CD4-positive, alpha-beta T cell treated with Interleukin-21 for 1 hour (primary cell): ENCODE measurements at regions not wholly inside any gene's neighbourhood (a gene's known extent, or its start where the extent isn't known, plus 50 kb on each side); places are given as distances from the start of the nearest gene placed in this dataset.

Source experiments
- DNase-seq: peaks from one replicate; pipeline ENCODE4 v3.0.0-alpha.2; 2020

GRCh38 chr5:12460493-12461261 is 556.4 kb upstream of the CTNND2 start:
- no peak for DNase-seq

DNA sequence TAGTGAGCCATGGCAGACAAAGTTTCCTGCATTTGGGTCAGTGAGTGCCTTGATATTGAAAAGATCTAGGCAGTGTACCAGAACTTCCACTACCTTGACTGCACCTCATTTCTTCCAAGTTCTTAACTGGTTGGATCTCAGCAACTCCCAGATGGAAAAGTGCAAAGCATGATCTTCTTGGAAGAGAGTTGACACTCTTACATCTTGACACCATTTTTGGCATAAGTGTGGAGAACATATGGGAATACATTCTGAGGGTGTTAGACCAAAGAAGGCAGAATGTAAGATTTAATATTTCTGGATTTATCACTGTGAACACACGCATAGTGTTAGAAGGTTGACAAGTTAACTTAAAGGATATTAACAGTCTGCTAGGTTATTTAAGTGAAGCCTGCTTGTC is 555.1 kb upstream of the CTNND2 start:
- DNase-seq, result no peak

GRCh38 chr5:12419075-12419474 is 514.8 kb upstream of the CTNND2 start:
- no peak for DNase-seq

GRCh38 chr5:12413585-12413984 is 509.3 kb upstream of the CTNND2 start:
- DNase-seq, result no peak

- DNase-seq, result no peak
Measured at GRCh38 chr5:12413075-12413474, 508.8 kb upstream of the CTNND2 start.

- DNase-seq, result no peak
Measured at GRCh38 chr5:12399868-12400267, 495.6 kb upstream of the CTNND2 start.

DNA sequence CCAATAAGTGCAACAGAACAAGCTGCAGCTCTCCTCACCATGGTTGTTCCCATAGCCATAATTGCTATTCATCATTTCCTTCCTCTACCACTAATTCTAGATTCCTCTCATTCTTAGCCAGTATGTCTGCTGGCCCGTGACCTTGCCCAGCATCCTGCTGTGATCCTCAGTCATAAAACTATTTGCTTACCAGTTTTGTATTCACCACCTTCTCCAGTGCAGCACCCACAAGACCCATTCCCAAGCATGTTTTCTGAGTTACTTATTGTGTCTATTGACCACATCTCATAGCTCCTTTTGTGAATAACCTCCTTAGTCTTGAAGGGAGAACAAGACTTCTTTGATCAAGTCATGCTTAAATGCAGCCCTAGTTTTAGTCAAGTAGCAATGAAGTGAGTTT is 488.0 kb upstream of the CTNND2 start:
- DNase-seq, result no peak

GRCh38 chr5:12385095-12385494 is 480.8 kb upstream of the CTNND2 start:
- no peak for DNase-seq

DNA sequence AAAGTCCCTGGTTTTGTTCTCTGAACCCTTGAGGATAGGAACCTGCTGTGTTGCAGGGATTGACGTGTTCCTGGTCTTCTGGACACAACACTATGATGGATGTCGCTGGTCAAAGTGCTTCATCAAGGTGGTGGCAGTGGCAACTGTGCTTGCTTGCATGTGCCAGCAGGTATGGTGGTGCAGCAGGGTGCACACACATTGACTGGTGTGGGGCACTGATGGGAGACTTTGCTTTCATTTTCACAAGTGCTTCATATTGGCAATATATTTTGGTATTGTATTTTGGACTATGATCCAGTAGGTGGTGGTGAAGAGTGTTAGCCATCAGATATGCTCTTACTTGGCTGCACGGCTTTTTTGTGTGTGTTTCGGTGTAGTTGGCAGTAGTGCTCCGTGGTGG is 479.8 kb upstream of the CTNND2 start:
- DNase-seq, result no peak

- DNase-seq, result no peak
Measured at GRCh38 chr5:12367973-12368372, 463.7 kb upstream of the CTNND2 start.

DNA sequence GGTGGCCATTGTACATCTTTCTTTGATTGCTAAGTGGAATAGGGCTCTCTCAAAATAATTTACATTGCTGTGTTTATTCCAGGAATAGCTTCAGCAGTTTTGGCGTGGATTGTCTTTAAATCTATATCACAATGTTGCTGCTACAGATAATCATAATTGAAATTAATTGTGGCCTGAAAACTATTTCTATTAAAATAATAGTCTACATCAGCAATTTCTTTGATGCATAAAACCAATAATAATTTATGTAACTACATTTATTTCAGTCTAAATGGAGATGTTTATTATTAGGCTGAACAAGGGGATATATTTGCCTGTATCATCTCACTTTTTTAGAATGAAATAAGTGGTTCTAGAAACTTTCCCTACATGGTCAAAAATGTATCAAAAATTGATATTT is 456.0 kb upstream of the CTNND2 start:
- no peak for DNase-seq

GRCh38 chr5:12358371-12359090 is 454.3 kb upstream of the CTNND2 start:
- no peak for DNase-seq

- no peak for DNase-seq
Measured at GRCh38 chr5:12357626-12358025, 453.4 kb upstream of the CTNND2 start.

DNA sequence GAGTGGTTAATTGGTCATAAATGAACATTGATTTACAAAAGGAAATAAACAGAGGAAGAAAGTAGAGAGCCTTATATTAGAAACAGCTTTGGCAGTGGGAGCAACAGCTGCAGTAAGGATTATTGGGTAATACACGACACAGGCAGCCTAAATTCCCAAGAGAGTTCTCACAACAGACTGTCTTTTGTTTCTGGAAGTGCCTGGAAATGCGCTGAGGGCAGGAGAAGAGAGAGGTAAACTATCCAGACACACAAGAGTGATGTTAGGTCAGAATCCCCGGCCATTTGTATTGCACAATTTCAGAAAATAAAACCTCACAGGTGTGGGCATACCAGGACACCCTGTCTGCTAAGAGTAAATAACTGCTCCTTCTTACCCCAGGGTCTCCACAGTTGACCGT is 450.4 kb upstream of the CTNND2 start:
- DNase-seq, result no peak

DNA sequence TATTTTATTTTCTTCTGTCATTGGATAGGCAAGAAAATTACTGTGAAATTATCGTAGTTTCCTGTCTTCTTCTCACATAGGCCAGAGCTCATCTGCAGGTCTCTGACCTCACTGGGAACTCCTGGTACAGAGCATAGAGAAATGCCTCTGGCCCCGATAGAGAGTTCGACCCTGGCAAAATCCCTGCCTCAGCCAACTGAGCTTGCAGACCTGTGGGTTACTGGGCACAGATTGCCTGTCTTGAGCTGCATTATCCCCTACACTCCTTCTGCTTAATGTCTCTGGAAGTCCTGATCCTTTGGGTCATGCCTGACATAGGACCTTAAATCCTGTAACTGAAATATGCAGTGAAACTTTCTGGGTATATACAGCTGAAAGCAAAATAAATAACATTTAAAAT is 439.3 kb upstream of the CTNND2 start:
- no peak for DNase-seq

- no peak for DNase-seq
Measured at GRCh38 chr5:12335938-12336337, 431.7 kb upstream of the CTNND2 start.

- no peak for DNase-seq
Measured at GRCh38 chr5:12332480-12332879, 428.2 kb upstream of the CTNND2 start.

DNA sequence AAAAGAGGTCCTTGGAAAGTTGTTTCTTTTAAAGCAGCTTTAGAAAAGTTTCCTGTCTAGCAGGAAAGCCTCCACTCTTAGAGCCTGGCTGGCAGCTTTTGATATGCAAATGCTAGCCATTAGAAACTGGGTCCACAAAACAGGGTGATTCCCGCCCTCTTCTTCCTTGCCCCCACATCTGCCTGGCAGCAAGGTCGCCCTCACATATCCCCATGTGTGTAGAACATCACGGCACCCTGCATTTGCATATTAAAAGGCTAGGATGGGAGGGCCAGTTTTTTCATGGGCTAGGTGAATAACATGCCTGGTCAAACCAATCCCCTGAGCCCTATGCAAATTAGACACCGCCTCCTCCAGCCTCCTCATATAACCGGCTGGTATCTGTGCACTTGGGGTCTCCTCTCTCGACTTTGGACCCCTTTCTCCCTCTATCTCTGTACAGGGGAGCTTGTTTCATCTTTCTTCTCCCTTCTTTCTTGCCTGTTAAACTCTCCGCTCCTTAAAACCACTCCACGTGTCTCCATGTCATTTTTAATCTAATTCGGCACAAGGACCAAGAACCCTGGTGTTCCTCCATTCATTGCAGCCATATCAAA is 426.8 kb upstream of the CTNND2 start:
- DNase-seq, result no peak

DNA sequence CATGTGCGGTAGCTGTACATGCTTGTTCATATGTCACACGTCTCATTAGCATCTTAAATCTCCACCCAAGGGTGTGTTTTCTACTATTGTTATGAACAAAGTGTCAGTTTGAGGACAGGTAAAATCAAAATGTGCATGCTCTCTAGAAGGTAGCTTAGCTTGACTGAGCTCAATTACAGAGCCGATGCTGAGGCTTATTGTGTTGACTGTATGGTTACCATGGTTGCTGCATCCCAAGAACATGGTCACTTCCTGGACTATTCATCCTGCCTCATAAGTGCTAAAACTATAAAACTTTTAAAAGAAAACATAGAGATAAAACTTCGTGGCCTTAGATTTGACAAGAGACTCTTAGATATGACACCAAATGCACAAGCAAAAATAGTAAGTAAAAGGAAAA is 426.1 kb upstream of the CTNND2 start:
- DNase-seq, result no peak

DNA sequence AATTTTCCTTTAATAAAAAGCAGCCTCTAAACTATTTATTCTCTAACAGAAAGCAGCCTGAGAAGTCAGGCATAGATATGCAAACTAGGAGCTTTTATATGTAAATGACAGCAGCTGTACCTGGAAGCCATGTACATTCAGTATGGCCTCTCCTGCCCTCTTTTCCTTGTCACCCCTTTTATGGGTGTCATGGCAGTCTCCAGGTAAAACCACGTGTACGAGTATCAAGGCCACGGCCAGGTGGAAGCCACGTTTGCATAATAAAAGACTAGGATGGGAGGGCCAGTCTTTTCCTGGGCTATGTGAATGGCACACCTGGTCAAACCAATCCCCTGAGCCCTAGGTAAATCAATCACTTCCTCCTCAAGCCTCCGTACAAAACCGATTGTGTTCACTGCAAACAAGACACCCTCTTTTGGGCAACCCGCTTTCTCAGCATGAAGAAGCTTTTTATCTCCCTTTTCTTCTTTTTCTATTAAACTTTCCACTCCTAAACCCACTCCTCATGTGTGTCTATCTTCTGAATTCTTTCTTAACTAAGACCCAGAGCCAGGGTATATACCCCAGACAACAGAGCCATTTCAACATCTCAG is 419.5 kb upstream of the CTNND2 start:
- DNase-seq, result no peak

- DNase-seq, result no peak
Measured at GRCh38 chr5:12322042-12322441, 417.8 kb upstream of the CTNND2 start.

DNA sequence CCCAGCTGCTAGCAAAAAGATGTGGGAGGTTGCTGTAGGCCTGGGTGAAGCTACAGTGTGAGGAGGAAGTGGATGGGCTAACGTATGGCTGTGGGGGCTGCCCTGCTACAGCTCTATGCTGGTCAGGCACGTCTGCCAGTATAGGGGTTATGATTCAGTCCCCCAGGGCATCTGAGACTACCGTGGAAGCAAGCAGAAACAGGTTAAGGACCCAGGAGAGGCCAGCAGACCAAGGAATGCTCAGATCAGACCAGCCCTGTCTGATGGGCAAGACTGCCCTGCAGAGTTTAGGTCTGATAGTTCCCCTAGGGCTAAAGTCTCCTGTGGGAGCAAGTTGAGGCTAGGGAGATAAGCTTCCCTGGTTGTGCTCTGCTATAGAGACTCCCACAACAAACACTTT is 416.1 kb upstream of the CTNND2 start:
- DNase-seq, result no peak

DNA sequence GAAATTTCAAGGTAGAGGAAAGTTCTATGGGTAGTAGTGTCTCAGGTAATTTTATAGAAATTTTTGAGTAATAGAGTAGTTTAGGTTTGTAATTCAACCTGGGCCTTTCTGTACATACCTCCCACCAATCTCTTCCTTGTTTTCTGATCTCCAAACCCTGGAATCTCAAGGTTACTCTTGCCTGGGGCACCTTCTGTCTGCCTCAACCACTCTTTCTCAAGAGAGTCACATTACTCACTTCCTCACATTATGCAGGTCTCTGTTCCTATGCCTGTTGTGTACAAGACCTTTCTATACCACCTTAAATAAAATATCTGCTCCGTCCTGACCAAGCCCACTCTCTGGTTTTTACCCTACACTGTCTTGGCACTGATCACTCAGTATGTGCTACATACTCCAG is 412.6 kb upstream of the CTNND2 start:
- no peak for DNase-seq

DNA sequence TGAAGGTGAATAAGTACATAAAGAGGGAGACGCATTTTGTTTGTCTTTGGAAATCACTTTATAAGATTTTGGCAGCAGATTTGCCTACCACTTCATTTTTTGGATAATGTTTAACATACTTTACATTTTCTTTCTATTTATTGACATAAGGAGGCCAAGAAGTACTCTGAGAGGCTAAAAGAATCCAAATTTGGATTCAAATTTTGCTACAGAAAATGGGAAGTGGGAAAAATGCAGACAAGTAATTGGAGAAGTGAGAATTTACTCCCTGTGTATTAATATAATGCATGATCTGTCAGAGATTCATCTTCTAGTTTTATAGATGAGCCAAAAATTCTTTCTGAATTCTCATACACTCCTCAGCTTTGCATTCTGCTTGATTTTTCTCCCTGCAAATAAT is 411.2 kb upstream of the CTNND2 start:
- no peak for DNase-seq
